GM12891 (cell line): ENCODE measurements at regions not wholly inside any gene's neighbourhood (a gene's known extent, or its start where the extent isn't known, plus 50 kb on each side); places are given as distances from the start of the nearest gene placed in this dataset.

Source experiments
- PAX5 ChIP-seq: IDR thresholded peaks from 2 replicates; pipeline ENCODE4 v1.6.1; 2011; ENCODE audit warnings: low read length, moderate library complexity, mild to moderate bottlenecking; ENCODE audit not compliant: insufficient read depth, severe bottlenecking
- POLR2A ChIP-seq: IDR thresholded peaks from 2 replicates; pipeline ENCODE4 v1.6.1; 2011; ENCODE audit warnings: low read depth, low read length, control low read depth
- POLR2AphosphoS5 ChIP-seq: IDR thresholded peaks from 2 replicates; pipeline ENCODE4 v1.6.1; 2011; ENCODE audit warnings: low read depth, low read length, control low read depth
- SPI1 ChIP-seq: IDR thresholded peaks from 2 replicates; pipeline ENCODE4 v1.6.1; 2011; ENCODE audit warnings: low read depth, low read length, control low read depth

- TF ChIP-seq POLR2AphosphoS5 (no peak), POLR2A (no peak), PAX5 (no peak), SPI1 (no peak)
Observed at GRCh38 chr18:41805341-41805740, 149.7 kb upstream of the PIK3C3 start.
